Esophagus muscularis mucosa (tissue), 4 donors: ENCODE measurements at regions not wholly inside any gene's neighbourhood (a gene's known extent, or its start where the extent isn't known, plus 50 kb on each side); places are given as distances from the start of the nearest gene placed in this dataset.

Experiments used
- EP300 ChIP-seq: sonication (generic); formaldehyde crosslinking; IDR thresholded peaks from one replicate; pipeline ENCODE4 v1.6.1; 2017; ENCODE audit warnings: antibody characterized with exemption
- POLR2A ChIP-seq: fragments of 450-650 bp; IDR thresholded peaks from one replicate; pipeline ENCODE4 v1.6.1; 2017; ENCODE audit warnings: antibody characterized with exemption, moderate library complexity, mild to moderate bottlenecking, low read depth
- TF ChIP-seq, protein P1 (sequence below), 3 experiments: fragments of 200-600 bp in 2 of 3; fragments of 450-650 bp in 1 of 3; sonication (generic) in 2 of 3; IDR thresholded peaks; one replicate each; pipeline ENCODE4 v1.5.1; 2017 to 2019; ENCODE audit warnings: antibody characterized with exemption in 3 of 3, mild to moderate bottlenecking in 2 of 3, moderate library complexity in 1 of 3

DNA sequence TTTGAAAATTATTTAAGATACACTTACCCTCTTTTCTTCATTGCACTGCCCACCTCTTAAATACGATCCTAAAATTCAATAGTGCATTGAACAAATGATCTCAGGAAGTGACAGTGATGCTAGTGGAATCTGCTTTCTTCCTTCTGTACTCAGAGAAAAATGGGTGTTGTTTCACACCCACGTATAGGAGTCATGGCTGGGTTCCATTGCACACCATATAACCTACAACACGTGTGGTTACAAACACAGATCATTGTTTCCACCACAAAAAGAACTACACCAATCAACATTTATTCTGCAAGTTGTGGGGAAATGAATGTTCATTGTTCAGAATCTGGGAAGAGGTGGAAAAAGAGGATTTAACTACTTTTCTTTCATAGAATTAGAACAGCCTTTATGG lies 275.9 kb downstream of the MAN2A1 start:
- TF ChIP-seq EP300 (no peak), POLR2A (no peak)
- TF ChIP-seq, protein P1, sequence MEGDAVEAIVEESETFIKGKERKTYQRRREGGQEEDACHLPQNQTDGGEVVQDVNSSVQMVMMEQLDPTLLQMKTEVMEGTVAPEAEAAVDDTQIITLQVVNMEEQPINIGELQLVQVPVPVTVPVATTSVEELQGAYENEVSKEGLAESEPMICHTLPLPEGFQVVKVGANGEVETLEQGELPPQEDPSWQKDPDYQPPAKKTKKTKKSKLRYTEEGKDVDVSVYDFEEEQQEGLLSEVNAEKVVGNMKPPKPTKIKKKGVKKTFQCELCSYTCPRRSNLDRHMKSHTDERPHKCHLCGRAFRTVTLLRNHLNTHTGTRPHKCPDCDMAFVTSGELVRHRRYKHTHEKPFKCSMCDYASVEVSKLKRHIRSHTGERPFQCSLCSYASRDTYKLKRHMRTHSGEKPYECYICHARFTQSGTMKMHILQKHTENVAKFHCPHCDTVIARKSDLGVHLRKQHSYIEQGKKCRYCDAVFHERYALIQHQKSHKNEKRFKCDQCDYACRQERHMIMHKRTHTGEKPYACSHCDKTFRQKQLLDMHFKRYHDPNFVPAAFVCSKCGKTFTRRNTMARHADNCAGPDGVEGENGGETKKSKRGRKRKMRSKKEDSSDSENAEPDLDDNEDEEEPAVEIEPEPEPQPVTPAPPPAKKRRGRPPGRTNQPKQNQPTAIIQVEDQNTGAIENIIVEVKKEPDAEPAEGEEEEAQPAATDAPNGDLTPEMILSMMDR (IDR thresholded peaks at IDR 0.05) = no peak
